ENCODE measurements at regions not wholly inside any gene's neighbourhood (a gene's known extent, or its start where the extent isn't known, plus 50 kb on each side); places are given as distances from the start of the nearest gene placed in this dataset.

GRCh38 chr10:36157486-36157885, 515.4 kb upstream of the FZD8 start:
- DNase-seq = no peak

GRCh38 chr10:36148207-36148606, 506.1 kb upstream of the FZD8 start:
- DNase-seq = no peak

GRCh38 chr10:36147529-36147928, 505.4 kb upstream of the FZD8 start:
- no peak for DNase-seq

- DNase-seq = no peak
Observed at GRCh38 chr10:36141856-36142560, 499.9 kb upstream of the FZD8 start.

- DNase-seq = no peak
Observed at GRCh38 chr10:36129051-36129450, 487.0 kb upstream of the FZD8 start.

GRCh38 chr10:36126076-36126475, 484.0 kb upstream of the FZD8 start:
- no peak for DNase-seq

GRCh38 chr10:36119455-36119854, 477.4 kb upstream of the FZD8 start:
- no peak for DNase-seq

- DNase-seq = no peak
Observed at GRCh38 chr10:36118314-36118713, 476.2 kb upstream of the FZD8 start.

- DNase-seq = no peak
Observed at GRCh38 chr10:36117890-36118289, 475.8 kb upstream of the FZD8 start.

- DNase-seq = no peak
Observed at GRCh38 chr10:36117231-36117630, 475.1 kb upstream of the FZD8 start.

GRCh38 chr10:36116731-36117130, 474.6 kb upstream of the FZD8 start:
- DNase-seq = no peak

GRCh38 chr10:36116040-36116439, 473.9 kb upstream of the FZD8 start:
- DNase-seq = no peak

GRCh38 chr10:36115364-36115763, 473.3 kb upstream of the FZD8 start:
- no peak for DNase-seq

GRCh38 chr10:36114913-36115312, 472.8 kb upstream of the FZD8 start:
- peak; percentile 80 for DNase-seq

- peak; percentile 7 for DNase-seq
Observed at GRCh38 chr10:36114141-36114540, 472.0 kb upstream of the FZD8 start.

- DNase-seq = no peak
Observed at GRCh38 chr10:36111676-36112075, 469.6 kb upstream of the FZD8 start.

GRCh38 chr10:36110097-36110496, 468.0 kb upstream of the FZD8 start:
- DNase-seq = no peak

- no peak for DNase-seq
Observed at GRCh38 chr10:36109399-36110023, 467.4 kb upstream of the FZD8 start.

- DNase-seq = no peak
Observed at GRCh38 chr10:36097696-36098095, 455.6 kb upstream of the FZD8 start.

GRCh38 chr10:36096576-36096975, 454.5 kb upstream of the FZD8 start:
- DNase-seq = no peak

- no peak for DNase-seq
Observed at GRCh38 chr10:36094096-36094495, 452.0 kb upstream of the FZD8 start.

- no peak for DNase-seq
Observed at GRCh38 chr10:36092116-36092515, 450.0 kb upstream of the FZD8 start.

- no peak for DNase-seq
Observed at GRCh38 chr10:36091007-36091406, 448.9 kb upstream of the FZD8 start.

- no peak for DNase-seq
Observed at GRCh38 chr10:36089790-36090440, 447.8 kb upstream of the FZD8 start.

Measured in NCI-H226 (cell line).